ENCODE measurements at regions not wholly inside any gene's neighbourhood (a gene's known extent, or its start where the extent isn't known, plus 50 kb on each side); places are given as distances from the start of the nearest gene placed in this dataset.

GRCh38 chr17:34760931-34761495 lies 181.6 kb downstream of the TMEM132E start:
- Mint-ChIP-seq H3K27ac (no peak overlapping the region), H3K4me1 (peaks cover 21% of the 10 kb centered on the region), H3K36me3 (ENCODE audit: low read depth) (no peaks in the 10 kb centered on the region), H3K27me3 (ENCODE audit: insufficient read depth, low read depth, poor library complexity) (peaks cover 6% of the 10 kb centered on the region), H3K9me3 (no peaks in the 10 kb centered on the region; the same call in 2 of the 3 replicates), H3K4me3 (no peak overlapping the region)
- TF ChIP-seq ZNF114 (CRISPR knock-in tag; IDR thresholded peaks at IDR 0.05) (no peak), ZNF331 (CRISPR knock-in tag; IDR thresholded peaks at IDR 0.05; ENCODE audit: low read depth) (no peak), ETS1 (IDR thresholded peaks at IDR 0.05) (no peak), ZNF462 (CRISPR knock-in tag; IDR thresholded peaks at IDR 0.05) (no peak), JUNB (IDR thresholded peaks at IDR 0.05; ENCODE audit: unreplicated experiment) (no peak), STAT1 (IDR thresholded peaks at IDR 0.05; ENCODE audit: unreplicated experiment) (no peak), NANOG (IDR thresholded peaks at IDR 0.05; ENCODE audit: borderline replicate concordance) (no peak), CTCF (conservative IDR thresholded peaks at IDR 0.05; ENCODE audit: low read depth in 2 of 2) (no peak), POLR2AphosphoS5 (IDR thresholded peaks at IDR 0.05; ENCODE audit: low read depth) (no peak), EZH2 (IDR thresholded peaks at IDR 0.05; ENCODE audit: low read depth, unreplicated experiment) (no peak), EZH2phosphoT487 (IDR thresholded peaks at IDR 0.05; ENCODE audit: unreplicated experiment) (no peak), REST (IDR thresholded peaks at IDR 0.05; ENCODE audit: unreplicated experiment) (no peak), CREB1 (CRISPR knock-in tag; IDR thresholded peaks at IDR 0.05; ENCODE audit: low read depth) (no peak)
- ATAC-seq = no peak
- no peak overlapping the region for H3K4me3 ChIP-seq
- no peaks in the 10 kb centered on the region for H3K27me3 ChIP-seq (ENCODE audit: insufficient read depth)
- H3K27ac ChIP-seq (ENCODE audit: low read depth) = no peak overlapping the region
- DNase-seq (ENCODE audit: low spot score) = no peak
- H4K20me1 ChIP-seq (replicated peaks; ENCODE audit: insufficient read depth) = no peaks in the 10 kb centered on the region
- H3K4me2 ChIP-seq = no peak overlapping the region
- H3K4me1 ChIP-seq (ENCODE audit: insufficient read depth) = no peaks in the 10 kb centered on the region; the same call in 1 of the 2 replicates
- H3K9me2 ChIP-seq (ENCODE audit: insufficient read depth) = 0 out of 2 replicates have a peak, but pooled peaks cover 4% of the 10 kb centered on the region
- H2AFZ ChIP-seq = no peak overlapping the region
- H3F3A ChIP-seq (replicated peaks; ENCODE audit: low read depth) = no peaks in the 10 kb centered on the region
- H3K36me3 ChIP-seq (ENCODE audit: insufficient read depth) = no peaks in the 10 kb centered on the region
- H3K79me2 ChIP-seq (replicated peaks; ENCODE audit: insufficient read depth) = no peaks in the 10 kb centered on the region
